ENCODE measurements at regions not wholly inside any gene's neighbourhood (a gene's known extent, or its start where the extent isn't known, plus 50 kb on each side); places are given as distances from the start of the nearest gene placed in this dataset.

GRCh38 chr7:27316311-27316710, 73.7 kb downstream of the EVX1 start:
- ChIA-PET POLR2A (no interaction called here), CTCF (no interaction called here)
- DNase-seq (ENCODE audit: low read depth, low spot score) (no peak), ATAC-seq (no peak)
- BruUV-seq (replicated peaks) = no TSS peak
- intact Hi-C loops (cut with micrococcal nuclease; ENCODE audit: unreplicated experiment) = no loop called here
- in situ Hi-C loops (cut with HindIII; ENCODE audit: low pct_unique_long_range_greater_than_20kb, low sequenced_read_pairs) = no loop called here
- H3K36me3 ChIP-seq (ENCODE audit: control insufficient read depth, insufficient read depth, low read length) = no peaks in the 10 kb centered on the region
- no peak overlapping the region for H3K27ac ChIP-seq (ENCODE audit: low read length)
- no peaks in the 10 kb centered on the region for H3K9me3 ChIP-seq (ENCODE audit: control insufficient read depth, insufficient read depth, low read depth, low read length)
- no peak for TF ChIP-seq POLR2AphosphoS5 (IDR thresholded peaks at IDR 0.05; ENCODE audit: low read depth, low read length)
- TF ChIP-seq CTCF (IDR thresholded peaks at IDR 0.05) = no peak
- no peak for TF ChIP-seq SIN3A (IDR thresholded peaks at IDR 0.05; ENCODE audit: borderline replicate concordance, insufficient read depth, low read depth, low read length)
- TF ChIP-seq REST (IDR thresholded peaks at IDR 0.05; ENCODE audit: insufficient read depth in 1 of 2, low read depth in 2 of 2, low read length in 1 of 2) = no peak
- TF ChIP-seq TCF7L2 (IDR thresholded peaks at IDR 0.05; ENCODE audit: low read depth, low read length) = no peak
- no peaks in the 10 kb centered on the region for H3K4me1 ChIP-seq (ENCODE audit: control insufficient read depth, insufficient read depth, low read length)
- H3K4me3 ChIP-seq (ENCODE audit: low read depth in 2 of 2, low read length in 2 of 2) = no peak overlapping the region
- no peaks in the 10 kb centered on the region for H3K27me3 ChIP-seq (ENCODE audit: control insufficient read depth, insufficient read depth, low read length)

GRCh38 chr7:27324246-27324645, 81.6 kb downstream of the EVX1 start:
- CTCF ChIA-PET = no interaction called here

More at GRCh38 chr7:27324246-27324645, 81.6 kb downstream of the EVX1 start:
- Histone ChIP-seq H3K4me3 (ENCODE audit: low read depth in 2 of 2, low read length in 2 of 2) (no peak overlapping the region), H3K27ac (ENCODE audit: low read length) (no peak overlapping the region), H3K27me3 (ENCODE audit: control insufficient read depth, insufficient read depth, low read length) (no peaks in the 10 kb centered on the region), H3K36me3 (ENCODE audit: control insufficient read depth, insufficient read depth, low read length) (no peaks in the 10 kb centered on the region), H3K9me3 (ENCODE audit: control insufficient read depth, insufficient read depth, low read depth, low read length) (no peaks in the 10 kb centered on the region), H3K4me1 (ENCODE audit: control insufficient read depth, insufficient read depth, low read length) (no peaks in the 10 kb centered on the region)
- TF ChIP-seq SIN3A (IDR thresholded peaks at IDR 0.05; ENCODE audit: borderline replicate concordance, insufficient read depth, low read depth, low read length) (no peak), REST (IDR thresholded peaks at IDR 0.05; ENCODE audit: insufficient read depth in 1 of 2, low read depth in 2 of 2, low read length in 1 of 2) (no peak), POLR2AphosphoS5 (IDR thresholded peaks at IDR 0.05; ENCODE audit: low read depth, low read length) (no peak), TCF7L2 (IDR thresholded peaks at IDR 0.05; ENCODE audit: low read depth, low read length) (no peak), CTCF (IDR thresholded peaks at IDR 0.05) (no peak)
- no peak for DNase-seq (ENCODE audit: low read depth, low spot score)
- BruUV-seq (replicated peaks) = no TSS peak
- POLR2A ChIA-PET = interaction anchor here (0.6 kb wide), 1 partner anchor 275 kb away, joined by 5 read pairs; no protein-coding TSS in a partner anchor
- intact Hi-C loops (cut with micrococcal nuclease; ENCODE audit: unreplicated experiment) = no loop called here
- ATAC-seq = no peak
- in situ Hi-C loops (cut with HindIII; ENCODE audit: low pct_unique_long_range_greater_than_20kb, low sequenced_read_pairs) = no loop called here
